Fibroblast of gingiva (primary cell): ENCODE measurements at regions not wholly inside any gene's neighbourhood (a gene's known extent, or its start where the extent isn't known, plus 50 kb on each side); places are given as distances from the start of the nearest gene placed in this dataset.
"Not testable (repeated sequence)": the region's sequence is repeated elsewhere in the genome, so short reads cannot be mapped to it uniquely, and the experiment has no call there.

ENCODE experiments used
- DNase-seq: peaks from one replicate; pipeline ENCODE4 v3.0.0-alpha.2; 2011; ENCODE audit warnings: low read depth

- DNase-seq: no peak
Observed at GRCh38 chr20:39767352-39767751, 805.2 kb downstream of the DHX35 start.

DNA sequence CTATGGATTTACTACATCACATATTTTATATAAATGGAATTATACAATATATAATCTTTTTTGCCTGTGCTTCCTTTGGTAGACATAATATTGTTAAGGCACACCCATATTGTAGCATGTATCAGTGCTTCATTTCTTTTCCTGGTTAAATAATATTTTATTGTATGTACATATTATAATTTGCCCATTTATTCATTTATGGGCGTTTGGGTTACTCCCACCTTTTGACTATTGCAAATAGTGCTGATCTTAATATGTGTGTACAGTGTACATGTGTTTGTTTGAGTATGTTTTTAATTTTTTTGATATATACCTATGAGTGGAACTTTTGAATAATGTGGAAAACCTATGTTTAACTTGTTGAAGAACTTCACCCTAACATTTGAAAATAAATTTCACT, 804.2 kb downstream of the DHX35 start:
- no peak for DNase-seq

- DNase-seq: no peak
Observed at GRCh38 chr20:39762716-39763115, 800.6 kb downstream of the DHX35 start.

- no peak for DNase-seq
Observed at GRCh38 chr20:39758876-39759275, 796.7 kb downstream of the DHX35 start.

DNA sequence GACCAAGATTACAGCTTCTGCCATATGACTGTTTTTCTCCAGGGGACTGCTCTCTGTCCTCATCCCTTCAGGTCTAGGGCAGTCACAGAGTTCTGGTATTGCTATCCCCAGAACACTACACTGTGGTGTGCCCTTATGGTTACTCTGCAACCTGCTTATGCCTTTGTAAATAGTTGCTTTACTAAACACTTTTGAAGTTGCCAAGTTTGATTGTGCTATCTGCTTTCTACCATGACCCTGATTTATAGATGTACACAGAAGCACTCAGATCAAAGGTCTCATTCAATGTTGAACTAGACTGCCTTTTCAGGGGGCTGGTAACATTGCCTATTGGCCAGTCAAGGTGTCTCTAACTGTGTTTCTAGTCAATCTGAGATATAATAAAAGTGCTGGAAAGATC, 794.7 kb downstream of the DHX35 start:
- no peak for DNase-seq

- DNase-seq: no peak
Observed at GRCh38 chr20:39756369-39756768, 794.2 kb downstream of the DHX35 start.

- no peak for DNase-seq
Observed at GRCh38 chr20:39752262-39752876, 790.2 kb downstream of the DHX35 start.

GRCh38 chr20:39751557-39752137, 789.5 kb downstream of the DHX35 start:
- DNase-seq: no peak

GRCh38 chr20:39745380-39745779, 783.2 kb downstream of the DHX35 start:
- no peak for DNase-seq

GRCh38 chr20:39738651-39739050, 776.5 kb downstream of the DHX35 start:
- DNase-seq: no peak

DNA sequence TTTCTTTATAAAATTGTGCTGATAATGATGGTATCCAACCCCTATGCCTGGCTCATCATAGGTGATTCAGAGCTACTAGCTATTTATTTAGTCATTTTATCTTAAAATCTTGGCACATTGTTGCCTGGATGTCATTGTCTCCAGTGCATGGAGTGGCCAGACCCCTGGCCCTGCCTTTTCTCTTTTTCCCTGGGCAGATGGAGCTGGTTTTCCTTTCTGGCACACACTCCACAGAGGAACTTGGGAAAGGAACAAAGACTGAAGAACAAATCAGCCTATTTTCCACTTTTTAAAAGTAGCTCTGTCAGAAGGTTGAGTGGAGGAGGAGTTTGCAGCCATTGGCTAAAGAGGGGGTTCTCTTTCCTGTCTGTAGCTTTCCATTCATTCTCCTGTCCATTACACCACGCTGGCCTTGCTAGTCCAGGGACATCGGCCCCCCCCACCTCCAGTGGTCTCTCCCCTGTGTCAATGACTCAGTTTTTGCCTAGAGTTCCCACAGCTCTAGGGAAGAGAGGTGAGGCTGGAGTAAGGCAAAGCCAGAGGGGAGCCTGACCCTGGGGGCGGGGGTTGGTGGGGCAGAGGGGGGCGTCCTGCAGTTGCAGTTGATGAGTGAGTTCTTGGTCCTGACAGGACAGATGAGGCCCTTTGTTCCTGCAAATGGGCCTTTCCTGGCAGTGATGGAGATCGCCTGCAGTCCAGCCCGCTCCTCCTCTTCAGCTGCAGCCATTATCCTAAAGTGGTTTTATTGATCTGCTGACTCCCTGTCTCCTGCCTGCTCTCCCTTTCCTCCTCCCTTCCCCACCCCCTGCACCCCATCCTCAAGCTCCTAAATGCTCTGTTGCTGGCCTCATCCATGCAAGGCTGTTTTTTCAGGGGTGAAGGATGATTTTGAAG, 774.5 kb downstream of the DHX35 start:
- no peak for DNase-seq

DNA sequence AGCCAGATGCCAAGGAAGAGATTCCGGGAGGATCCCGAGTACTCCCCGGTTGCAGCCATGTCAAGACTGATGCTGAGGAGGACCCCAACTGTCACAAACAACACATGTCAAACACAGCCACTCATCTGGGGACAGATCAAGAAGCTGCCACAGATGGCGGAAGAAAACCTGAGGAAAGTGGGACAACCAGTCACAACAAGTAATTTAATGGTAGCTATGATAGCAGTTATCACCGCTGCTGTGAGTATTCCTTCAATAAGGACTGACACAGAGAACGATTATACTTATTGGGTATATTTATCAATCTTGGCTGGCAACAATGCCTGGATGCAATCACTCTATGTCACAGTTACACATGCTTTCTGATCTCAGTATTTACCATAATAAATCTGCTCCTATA, 763.4 kb downstream of the DHX35 start:
- not testable (repeated sequence) for DNase-seq

DNA sequence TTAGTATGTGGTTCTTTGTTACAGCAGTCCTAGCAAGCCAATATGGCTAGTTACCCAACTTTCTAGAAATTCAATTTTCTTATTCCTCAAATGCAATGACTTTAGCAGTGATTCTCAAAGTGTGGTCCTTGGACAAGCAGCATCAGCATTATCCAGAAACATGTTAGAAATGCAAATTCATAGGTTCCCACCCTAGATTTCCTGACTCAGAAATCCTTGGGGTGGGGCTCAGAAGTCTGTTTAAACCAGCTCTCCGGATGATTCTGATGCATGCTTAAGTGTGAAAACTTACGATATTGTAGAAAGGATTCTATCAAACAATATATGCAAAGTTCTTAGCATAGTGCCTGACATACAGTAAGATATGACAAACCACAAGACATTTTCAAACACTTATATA, 757.1 kb downstream of the DHX35 start:
- DNase-seq: no peak

- DNase-seq: no peak
Observed at GRCh38 chr20:39717936-39718335, 755.8 kb downstream of the DHX35 start.

DNA sequence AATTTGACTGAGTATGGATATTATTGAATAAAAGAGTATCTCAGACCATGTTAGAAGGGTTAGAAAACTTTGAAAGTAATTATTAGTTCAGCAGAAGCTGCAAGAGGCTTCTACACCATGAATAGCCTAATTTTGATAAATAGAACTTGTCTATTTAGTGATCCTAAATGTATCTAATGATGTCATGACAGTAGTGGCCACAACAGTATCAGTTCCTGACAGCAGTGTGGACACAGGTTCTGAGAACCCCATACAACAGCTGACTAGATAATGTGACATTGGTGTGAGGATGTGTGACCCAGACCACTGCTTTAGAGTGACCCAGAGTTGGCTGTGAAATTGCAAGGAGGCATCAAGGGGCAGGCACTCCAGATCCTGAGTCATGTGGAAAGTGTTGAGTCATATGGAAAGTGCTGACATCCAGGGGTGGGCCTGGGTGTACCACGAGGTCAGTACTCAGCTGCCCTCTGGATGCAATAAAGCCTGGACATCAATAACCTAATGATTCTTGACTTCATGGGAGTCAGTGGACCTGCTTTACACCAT, 754.7 kb downstream of the DHX35 start:
- DNase-seq: no peak

- no peak for DNase-seq
Observed at GRCh38 chr20:39713076-39713840, 751.1 kb downstream of the DHX35 start.

GRCh38 chr20:39706184-39706663, 744.1 kb downstream of the DHX35 start:
- DNase-seq: no peak

GRCh38 chr20:39705032-39705431, 742.9 kb downstream of the DHX35 start:
- DNase-seq: no peak

DNA sequence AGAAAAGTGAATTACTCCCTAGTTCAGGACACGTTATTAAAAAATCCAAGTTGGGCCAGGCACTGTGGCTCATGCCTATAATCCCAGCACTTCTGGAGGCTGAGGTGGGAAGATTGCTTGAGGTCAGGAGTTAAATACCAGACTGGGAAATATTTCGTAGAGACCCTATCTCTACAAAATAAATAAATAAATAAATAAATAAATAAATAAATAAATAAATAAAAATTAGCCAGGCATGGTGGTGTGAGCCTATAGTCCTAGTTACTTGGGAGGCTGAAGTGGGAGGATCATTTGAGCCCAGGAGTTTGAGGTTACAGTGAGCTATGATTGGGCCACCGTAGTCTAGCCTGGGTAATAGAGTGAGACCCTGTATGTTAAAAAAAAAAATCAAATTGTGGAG, 741.2 kb downstream of the DHX35 start:
- DNase-seq: not testable (repeated sequence)

GRCh38 chr20:39702701-39703349, 740.7 kb downstream of the DHX35 start:
- no peak for DNase-seq

GRCh38 chr20:39700528-39700927, 738.4 kb downstream of the DHX35 start:
- no peak for DNase-seq
